ENCODE measurements at regions not wholly inside any gene's neighbourhood (a gene's known extent, or its start where the extent isn't known, plus 50 kb on each side); places are given as distances from the start of the nearest gene placed in this dataset.

GRCh38 chr14:89600950-89601826 lies 184.2 kb upstream of the FOXN3 start:
- no peak for DNase-seq

- no peak for DNase-seq
These were observed 183.0 kb upstream of the FOXN3 start for GRCh38 chr14:89600029-89600428.

- no peak for DNase-seq
These were observed 181.6 kb upstream of the FOXN3 start for GRCh38 chr14:89598548-89599186.

- DNase-seq: no peak
These were observed 175.9 kb upstream of the FOXN3 start for GRCh38 chr14:89592961-89593360.

- no peak for DNase-seq
These were observed 172.5 kb upstream of the FOXN3 start for GRCh38 chr14:89589400-89590118.

- DNase-seq: no peak
These were observed 171.8 kb upstream of the FOXN3 start for GRCh38 chr14:89588840-89589296.

GRCh38 chr14:89588016-89588415 lies 171.0 kb upstream of the FOXN3 start:
- no peak for DNase-seq

GRCh38 chr14:89587136-89587420 lies 170.0 kb upstream of the FOXN3 start:
- DNase-seq: no peak

GRCh38 chr14:89586258-89587135 lies 169.5 kb upstream of the FOXN3 start:
- DNase-seq: no peak

- no peak for DNase-seq
These were observed 161.1 kb upstream of the FOXN3 start for GRCh38 chr14:89578156-89578555.

- no peak for DNase-seq
These were observed 159.9 kb upstream of the FOXN3 start for GRCh38 chr14:89576960-89577359.

- DNase-seq: no peak
These were observed 159.3 kb upstream of the FOXN3 start for GRCh38 chr14:89576145-89576927.

GRCh38 chr14:89575386-89576061 lies 158.5 kb upstream of the FOXN3 start:
- no peak for DNase-seq

GRCh38 chr14:89574420-89574819 lies 157.4 kb upstream of the FOXN3 start:
- no peak for DNase-seq

GRCh38 chr14:89573399-89573657 lies 156.3 kb upstream of the FOXN3 start:
- no peak for DNase-seq

GRCh38 chr14:89572596-89573398 lies 155.8 kb upstream of the FOXN3 start:
- no peak for DNase-seq

GRCh38 chr14:89571491-89571890 lies 154.5 kb upstream of the FOXN3 start:
- no peak for DNase-seq

GRCh38 chr14:89566644-89567415 lies 149.8 kb upstream of the FOXN3 start:
- no peak for DNase-seq

GRCh38 chr14:89566180-89566579 lies 149.1 kb upstream of the FOXN3 start:
- DNase-seq: no peak

GRCh38 chr14:89565607-89566006 lies 148.6 kb upstream of the FOXN3 start:
- DNase-seq: no peak

All from right forelimb (tissue), 1 donor.